ENCODE measurements at regions not wholly inside any gene's neighbourhood (a gene's known extent, or its start where the extent isn't known, plus 50 kb on each side); places are given as distances from the start of the nearest gene placed in this dataset.

DNA sequence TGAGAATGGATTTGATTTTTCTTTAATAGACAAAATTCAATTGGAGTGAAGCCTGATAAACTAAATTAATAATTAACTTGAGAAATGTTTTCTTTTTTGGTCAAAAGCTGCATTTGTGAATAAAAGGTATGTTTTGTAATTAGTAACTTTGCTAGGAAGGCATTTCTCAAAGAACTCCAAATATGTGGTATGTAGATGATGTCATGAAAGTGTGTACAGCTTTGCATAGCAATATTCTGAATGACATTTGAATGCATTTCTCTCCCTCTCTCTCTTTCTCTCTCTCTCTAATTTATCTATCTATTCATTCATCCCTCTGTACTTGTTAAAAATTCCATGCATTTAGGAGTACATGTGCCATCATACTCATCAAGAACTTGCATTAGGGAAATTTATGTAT lies 109.1 kb upstream of the ADAMTS5 start:
- TF ChIP-seq, protein P1, sequence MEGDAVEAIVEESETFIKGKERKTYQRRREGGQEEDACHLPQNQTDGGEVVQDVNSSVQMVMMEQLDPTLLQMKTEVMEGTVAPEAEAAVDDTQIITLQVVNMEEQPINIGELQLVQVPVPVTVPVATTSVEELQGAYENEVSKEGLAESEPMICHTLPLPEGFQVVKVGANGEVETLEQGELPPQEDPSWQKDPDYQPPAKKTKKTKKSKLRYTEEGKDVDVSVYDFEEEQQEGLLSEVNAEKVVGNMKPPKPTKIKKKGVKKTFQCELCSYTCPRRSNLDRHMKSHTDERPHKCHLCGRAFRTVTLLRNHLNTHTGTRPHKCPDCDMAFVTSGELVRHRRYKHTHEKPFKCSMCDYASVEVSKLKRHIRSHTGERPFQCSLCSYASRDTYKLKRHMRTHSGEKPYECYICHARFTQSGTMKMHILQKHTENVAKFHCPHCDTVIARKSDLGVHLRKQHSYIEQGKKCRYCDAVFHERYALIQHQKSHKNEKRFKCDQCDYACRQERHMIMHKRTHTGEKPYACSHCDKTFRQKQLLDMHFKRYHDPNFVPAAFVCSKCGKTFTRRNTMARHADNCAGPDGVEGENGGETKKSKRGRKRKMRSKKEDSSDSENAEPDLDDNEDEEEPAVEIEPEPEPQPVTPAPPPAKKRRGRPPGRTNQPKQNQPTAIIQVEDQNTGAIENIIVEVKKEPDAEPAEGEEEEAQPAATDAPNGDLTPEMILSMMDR (IDR thresholded peaks at IDR 0.05; ENCODE audit: borderline replicate concordance, extremely low read depth, low read length, poor library complexity, severe bottlenecking), result no peak
- TF ChIP-seq EZH2 (IDR thresholded peaks at IDR 0.05; ENCODE audit: borderline replicate concordance, low read depth, low read length, severe bottlenecking), result no peak
